ENCODE measurements at regions not wholly inside any gene's neighbourhood (a gene's known extent, or its start where the extent isn't known, plus 50 kb on each side); places are given as distances from the start of the nearest gene placed in this dataset.

- H3K27ac ChIP-seq, result no peak overlapping the region
- in situ Hi-C loops (cut with MboI; ENCODE audit: low pct_unique_long_range_greater_than_20kb in 2 of 9, low sequenced_read_pairs in 9 of 9, unreplicated experiment in 9 of 9), result no loop called here
- H3K4me1 ChIP-seq (replicated peaks in 1 of 2), result no peaks in the 10 kb centered on the region
- no peak for ATAC-seq (replicated peaks in 6 of 8)
- H3K4me3 ChIP-seq, result no peak overlapping the region
- 0 to 100% (median 94%) methylated on average over 1 to 4 of the region's 4 CpGs; no CpG with 5 or more reads in 1 of the 10 experiments for WGBS, 10 experiments
Measured at GRCh38 chr18:43213816-43214215, 63.5 kb downstream of the SYT4 start.

- 0 to 100% (median 60%) methylated on average over 1 of the region's 1 CpG; no CpG with 5 or more reads in 3 of the 10 experiments for WGBS, 10 experiments
- H3K4me3 ChIP-seq, result no peak overlapping the region
Measured at GRCh38 chr18:43211059-43211458, 66.2 kb downstream of the SYT4 start.

GRCh38 chr18:43195421-43195820 is 79.9 kb upstream of the RIT2 start:
- ATAC-seq (replicated peaks in 6 of 8), result no peak
- 0 to 100% (median 74%) methylated on average over 1 of the region's 1 CpG; no CpG with 5 or more reads in 2 of the 10 experiments for WGBS, 10 experiments
- Histone ChIP-seq H3K27ac (no peak overlapping the region), H3K4me1 (replicated peaks in 1 of 2) (no peaks in the 10 kb centered on the region), H3K4me3 (no peak overlapping the region)
- in situ Hi-C loops (cut with MboI; ENCODE audit: low pct_unique_long_range_greater_than_20kb in 2 of 9, low sequenced_read_pairs in 9 of 9, unreplicated experiment in 9 of 9), result no loop called here

More at GRCh38 chr18:43211059-43211458, 66.2 kb downstream of the SYT4 start:
- no peak for ATAC-seq (replicated peaks in 6 of 8)
- H3K4me1 ChIP-seq (replicated peaks in 1 of 2), result no peaks in the 10 kb centered on the region
- no peak overlapping the region for H3K27ac ChIP-seq
- in situ Hi-C loops (cut with MboI; ENCODE audit: low pct_unique_long_range_greater_than_20kb in 2 of 9, low sequenced_read_pairs in 9 of 9, unreplicated experiment in 9 of 9), result no loop called here

- in situ Hi-C loops (cut with MboI; ENCODE audit: low pct_unique_long_range_greater_than_20kb in 2 of 9, low sequenced_read_pairs in 9 of 9, unreplicated experiment in 9 of 9), result no loop called here
- Histone ChIP-seq H3K4me1 (replicated peaks in 1 of 2) (peaks cover 0 to 3% of the 10 kb centered on the region in 2 donors), H3K27ac (no peak overlapping the region), H3K4me3 (no peak overlapping the region)
- WGBS, 10 experiments, result 53 to 100% (median 93%) methylated on average over 1 to 2 of the region's 2 CpGs; no CpG with 5 or more reads in 4 of the 10 experiments
- no peak for ATAC-seq (replicated peaks in 6 of 8)
Measured at GRCh38 chr18:43193336-43193735, 77.9 kb upstream of the RIT2 start.

GRCh38 chr18:43192408-43192807 is 76.9 kb upstream of the RIT2 start:
- ATAC-seq (replicated peaks in 6 of 8), result no peak
- peaks cover 0 to 3% of the 10 kb centered on the region in 2 donors for H3K4me1 ChIP-seq (replicated peaks in 1 of 2)
- H3K27ac ChIP-seq, result no peak overlapping the region
- in situ Hi-C loops (cut with MboI; ENCODE audit: low pct_unique_long_range_greater_than_20kb in 2 of 9, low sequenced_read_pairs in 9 of 9, unreplicated experiment in 9 of 9), result no loop called here
- no peak overlapping the region for H3K4me3 ChIP-seq
- 60 to 100% (median 80%) methylated on average over 1 of the region's 1 CpG; no CpG with 5 or more reads in 5 of the 10 experiments for WGBS, 10 experiments

- H3K4me3 ChIP-seq, result no peak overlapping the region
- in situ Hi-C loops (cut with MboI; ENCODE audit: low pct_unique_long_range_greater_than_20kb in 2 of 9, low sequenced_read_pairs in 9 of 9, unreplicated experiment in 9 of 9), result no loop called here
- ATAC-seq (replicated peaks in 6 of 8), result no peak
- no peak overlapping the region for H3K27ac ChIP-seq
- 6 to 100% (median 41%) methylated on average over 1 to 2 of the region's 2 CpGs; no CpG with 5 or more reads in 2 of the 10 experiments for WGBS, 10 experiments
- peaks cover 0 to 13% of the 10 kb centered on the region in 2 donors for H3K4me1 ChIP-seq (replicated peaks in 1 of 2)
Measured at GRCh38 chr18:43181711-43182110, 66.2 kb upstream of the RIT2 start.

- no peak overlapping the region for H3K4me3 ChIP-seq
- H3K27ac ChIP-seq, result no peak overlapping the region
- no peak for ATAC-seq (replicated peaks in 6 of 8)
- in situ Hi-C loops (cut with MboI; ENCODE audit: low pct_unique_long_range_greater_than_20kb in 2 of 9, low sequenced_read_pairs in 9 of 9, unreplicated experiment in 9 of 9), result no loop called here
- 0 to 100% (median 85%) methylated on average over 1 to 2 of the region's 2 CpGs for WGBS, 10 experiments
- H3K4me1 ChIP-seq (replicated peaks in 1 of 2), result peaks cover 0 to 13% of the 10 kb centered on the region in 2 donors
Measured at GRCh38 chr18:43180814-43181213, 65.3 kb upstream of the RIT2 start.

- in situ Hi-C loops (cut with MboI; ENCODE audit: low pct_unique_long_range_greater_than_20kb in 2 of 9, low sequenced_read_pairs in 9 of 9, unreplicated experiment in 9 of 9), result no loop called here
- peaks cover 0 to 7% of the 10 kb centered on the region in 2 donors for H3K4me1 ChIP-seq (replicated peaks in 1 of 2)
- ATAC-seq (replicated peaks in 6 of 8), result peak in 4 of 8 experiments; percentile 44 to 61 (median 50)
Measured at GRCh38 chr18:43175257-43175656, 59.8 kb upstream of the RIT2 start.

GRCh38 chr18:43170586-43170985 is 55.1 kb upstream of the RIT2 start:
- 0 to 100% (median 70%) methylated on average over 1 to 4 of the region's 4 CpGs for WGBS, 10 experiments
- no peak for ATAC-seq (replicated peaks in 6 of 8)
- Histone ChIP-seq H3K4me1 (replicated peaks in 1 of 2) (no peaks in the 10 kb centered on the region), H3K4me3 (no peak overlapping the region), H3K27ac (no peak overlapping the region)
- in situ Hi-C loops (cut with MboI; ENCODE audit: low pct_unique_long_range_greater_than_20kb in 2 of 9, low sequenced_read_pairs in 9 of 9, unreplicated experiment in 9 of 9), result no loop called here

More at GRCh38 chr18:43175257-43175656, 59.8 kb upstream of the RIT2 start:
- WGBS, 10 experiments, result 35 to 100% (median 73%) methylated on average over 1 to 2 of the region's 2 CpGs; no CpG with 5 or more reads in 1 of the 10 experiments
- no peak overlapping the region for H3K27ac ChIP-seq
- H3K4me3 ChIP-seq, result no peak overlapping the region
